ENCODE measurements at regions not wholly inside any gene's neighbourhood (a gene's known extent, or its start where the extent isn't known, plus 50 kb on each side); places are given as distances from the start of the nearest gene placed in this dataset.

DNA sequence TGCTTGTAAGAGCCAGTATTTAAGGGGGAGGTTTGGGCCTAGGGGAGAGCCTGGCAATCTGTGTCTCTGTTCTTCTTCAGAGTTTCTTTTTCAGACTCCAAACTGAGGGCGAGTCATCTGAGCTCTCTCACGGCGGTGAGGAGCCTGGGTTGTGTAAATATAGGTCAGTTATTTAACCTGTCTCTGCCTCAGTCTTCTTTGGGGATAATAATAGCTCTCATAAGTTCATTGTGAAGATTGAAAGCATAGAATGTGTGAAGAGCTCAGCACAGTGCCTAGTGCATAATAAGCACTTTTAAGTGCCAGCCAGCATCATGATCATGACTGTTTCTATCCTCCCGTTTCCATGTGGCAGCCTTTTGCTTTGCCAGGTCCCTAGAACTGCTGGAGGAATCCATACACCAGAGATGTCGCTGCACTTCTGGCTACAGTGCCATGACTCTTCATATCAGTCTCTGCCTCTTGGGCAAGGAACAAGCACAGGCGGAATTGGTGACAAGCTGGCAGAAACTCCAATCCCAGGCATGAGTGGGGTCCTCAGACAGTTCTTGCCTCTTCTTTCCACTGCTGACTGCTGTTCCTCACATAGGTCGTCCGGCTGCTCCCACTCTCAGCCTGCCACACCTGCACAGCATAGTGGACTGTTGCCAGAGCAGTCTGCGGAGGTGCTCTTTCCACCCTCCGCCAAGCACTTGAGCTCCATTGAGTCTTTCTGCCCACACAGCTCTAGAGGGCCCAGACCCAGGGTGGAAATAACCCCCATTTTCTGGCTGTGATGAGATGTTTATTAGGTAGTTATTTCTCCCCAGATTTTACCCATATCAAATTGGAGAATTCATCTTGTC, 103.7 kb upstream of the MAML3 start:
- TF ChIP-seq, protein P1, sequence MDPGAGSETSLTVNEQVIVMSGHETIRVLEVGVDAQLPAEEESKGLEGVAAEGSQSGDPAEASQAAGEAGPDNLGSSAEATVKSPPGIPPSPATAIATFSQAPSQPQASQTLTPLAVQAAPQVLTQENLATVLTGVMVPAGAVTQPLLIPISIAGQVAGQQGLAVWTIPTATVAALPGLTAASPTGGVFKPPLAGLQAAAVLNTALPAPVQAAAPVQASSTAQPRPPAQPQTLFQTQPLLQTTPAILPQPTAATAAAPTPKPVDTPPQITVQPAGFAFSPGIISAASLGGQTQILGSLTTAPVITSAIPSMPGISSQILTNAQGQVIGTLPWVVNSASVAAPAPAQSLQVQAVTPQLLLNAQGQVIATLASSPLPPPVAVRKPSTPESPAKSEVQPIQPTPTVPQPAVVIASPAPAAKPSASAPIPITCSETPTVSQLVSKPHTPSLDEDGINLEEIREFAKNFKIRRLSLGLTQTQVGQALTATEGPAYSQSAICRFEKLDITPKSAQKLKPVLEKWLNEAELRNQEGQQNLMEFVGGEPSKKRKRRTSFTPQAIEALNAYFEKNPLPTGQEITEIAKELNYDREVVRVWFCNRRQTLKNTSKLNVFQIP (CRISPR knock-in tag; IDR thresholded peaks at IDR 0.05; ENCODE audit: borderline replicate concordance, low read depth): no peak
- TF ChIP-seq CSDC2 (CRISPR knock-in tag; IDR thresholded peaks at IDR 0.05) (no peak), ZNF8 (CRISPR knock-in tag; IDR thresholded peaks at IDR 0.05) (no peak), TOX (CRISPR knock-in tag; IDR thresholded peaks at IDR 0.05; ENCODE audit: borderline replicate concordance) (no peak), ZNF70 (CRISPR knock-in tag; IDR thresholded peaks at IDR 0.05) (no peak), CREB5 (CRISPR knock-in tag; IDR thresholded peaks at IDR 0.05; ENCODE audit: low read depth) (no peak), RARB (CRISPR knock-in tag; IDR thresholded peaks at IDR 0.05) (no peak), BACH2 (CRISPR knock-in tag; IDR thresholded peaks at IDR 0.05; ENCODE audit: borderline replicate concordance) (no peak), TSHZ2 (CRISPR knock-in tag; IDR thresholded peaks at IDR 0.05) (no peak)
- TF ChIP-seq, protein P2, sequence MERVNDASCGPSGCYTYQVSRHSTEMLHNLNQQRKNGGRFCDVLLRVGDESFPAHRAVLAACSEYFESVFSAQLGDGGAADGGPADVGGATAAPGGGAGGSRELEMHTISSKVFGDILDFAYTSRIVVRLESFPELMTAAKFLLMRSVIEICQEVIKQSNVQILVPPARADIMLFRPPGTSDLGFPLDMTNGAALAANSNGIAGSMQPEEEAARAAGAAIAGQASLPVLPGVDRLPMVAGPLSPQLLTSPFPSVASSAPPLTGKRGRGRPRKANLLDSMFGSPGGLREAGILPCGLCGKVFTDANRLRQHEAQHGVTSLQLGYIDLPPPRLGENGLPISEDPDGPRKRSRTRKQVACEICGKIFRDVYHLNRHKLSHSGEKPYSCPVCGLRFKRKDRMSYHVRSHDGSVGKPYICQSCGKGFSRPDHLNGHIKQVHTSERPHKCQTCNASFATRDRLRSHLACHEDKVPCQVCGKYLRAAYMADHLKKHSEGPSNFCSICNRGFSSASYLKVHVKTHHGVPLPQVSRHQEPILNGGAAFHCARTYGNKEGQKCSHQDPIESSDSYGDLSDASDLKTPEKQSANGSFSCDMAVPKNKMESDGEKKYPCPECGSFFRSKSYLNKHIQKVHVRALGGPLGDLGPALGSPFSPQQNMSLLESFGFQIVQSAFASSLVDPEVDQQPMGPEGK (CRISPR knock-in tag; IDR thresholded peaks at IDR 0.05; ENCODE audit: borderline replicate concordance): no peak
